Calu3 (cell line): ENCODE measurements at regions not wholly inside any gene's neighbourhood (a gene's known extent, or its start where the extent isn't known, plus 50 kb on each side); places are given as distances from the start of the nearest gene placed in this dataset.

Experiments
- BruUV-seq: library from RNA; stranded (reverse); fragments of 400-500 nt; replicated peaks from 2 replicates; lab custom pipeline; 2021; lab: Mats Ljungman, UMichigan
- CTCF ChIA-PET: fragments of 300-600 bp; sonication (Branson Sonifier 250); formaldehyde crosslinking; loops from one replicate; lab custom pipeline; 2022; ENCODE audit warnings: antibody characterized with exemption; lab: Charles Lee
- DNase-seq: peaks from one replicate; pipeline ENCODE4 v3.0.0; 2022
- H3K27ac Mint-ChIP-seq: one replicate; pipeline ENCODE4 v1.8.0; 2022; ENCODE audit warnings: mixed read lengths; ENCODE audit not compliant: unreplicated experiment
- H3K27me3 Mint-ChIP-seq: one replicate; pipeline ENCODE4 v1.8.0; 2022; ENCODE audit warnings: mixed read lengths; ENCODE audit not compliant: unreplicated experiment
- H3K36me3 Mint-ChIP-seq: one replicate; pipeline ENCODE4 v1.8.0; 2022; ENCODE audit warnings: mild to moderate bottlenecking, moderate library complexity, mixed read lengths; ENCODE audit not compliant: insufficient read depth, unreplicated experiment
- H3K4me1 Mint-ChIP-seq: one replicate; pipeline ENCODE4 v1.8.0; 2022; ENCODE audit warnings: mild to moderate bottlenecking, low read depth, mixed read lengths; ENCODE audit not compliant: unreplicated experiment
- H3K4me3 Mint-ChIP-seq: one replicate; pipeline ENCODE4 v1.8.0; 2022; ENCODE audit warnings: mild to moderate bottlenecking, low read depth, moderate library complexity, mixed read lengths; ENCODE audit not compliant: unreplicated experiment
- H3K9me3 Mint-ChIP-seq: one replicate; pipeline ENCODE4 v1.8.0; 2022; ENCODE audit warnings: low read depth, mixed read lengths; ENCODE audit not compliant: unreplicated experiment
- intact Hi-C: fragments of 100-400 bp; cut with micrococcal nuclease; formaldehyde crosslinking; loops from one replicate; pipeline ENCODE4 v1.10.0; 2022; ENCODE audit not compliant: unreplicated experiment
- TF ChIP-seq, protein P1 (sequence below): fragments of 200-600 bp; IDR thresholded peaks from one replicate; pipeline ENCODE4 v1.8.0; 2022; ENCODE audit warnings: antibody characterized with exemption; ENCODE audit not compliant: unreplicated experiment

DNA sequence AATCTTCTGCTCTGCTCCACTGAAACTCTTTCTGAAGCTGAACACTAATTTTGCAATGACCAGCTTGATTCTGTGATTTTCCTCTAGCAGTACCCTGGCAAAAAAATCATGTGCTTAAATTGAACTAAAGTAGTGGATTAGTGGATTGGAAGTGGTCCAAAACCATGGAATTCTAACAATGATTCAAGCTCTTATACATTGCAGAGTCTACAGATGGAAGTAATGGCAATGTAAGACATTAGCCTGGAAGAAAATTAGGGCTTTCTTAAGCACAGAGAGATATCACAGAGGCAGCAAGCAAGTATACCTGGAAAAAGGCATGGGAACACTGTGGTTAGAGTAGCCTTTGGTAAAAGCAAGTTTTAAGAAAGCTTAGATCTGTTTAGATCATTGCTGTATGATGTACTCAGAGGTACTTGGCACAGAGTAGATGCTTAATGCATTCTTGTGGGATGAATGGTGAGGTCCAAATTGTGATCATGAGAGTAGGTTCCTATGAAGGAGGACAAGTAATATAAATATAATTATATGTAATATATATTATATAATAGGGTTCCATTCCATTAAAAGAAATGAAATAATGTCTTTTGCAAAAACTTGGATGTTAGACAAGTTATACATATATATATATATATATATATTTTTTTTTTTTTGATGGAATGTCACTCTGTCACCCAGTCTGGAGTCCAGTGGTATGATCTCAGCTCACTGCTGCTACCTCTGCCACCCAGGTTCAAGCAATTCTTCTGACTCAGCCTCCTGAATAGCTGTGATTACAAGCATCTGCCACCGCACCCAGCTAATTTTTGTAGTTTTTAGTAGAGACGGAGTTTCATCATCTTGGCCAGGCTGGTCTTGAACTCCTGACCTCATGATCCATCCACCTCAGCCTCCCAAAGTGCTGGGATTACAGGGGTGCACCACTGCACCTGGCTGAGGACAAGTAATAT, 172.2 kb upstream of the SCN7A start:
- BruUV-seq = no TSS peak
- CTCF ChIA-PET = no interaction called here
- intact Hi-C loops = no loop called here
- DNase-seq = no peak
- Mint-ChIP-seq H3K27me3 (no peaks in the 10 kb centered on the region), H3K4me3 (no peak overlapping the region), H3K4me1 (no peaks in the 10 kb centered on the region), H3K9me3 (no peaks in the 10 kb centered on the region), H3K27ac (no peak overlapping the region), H3K36me3 (no peaks in the 10 kb centered on the region)
- TF ChIP-seq, protein P1, sequence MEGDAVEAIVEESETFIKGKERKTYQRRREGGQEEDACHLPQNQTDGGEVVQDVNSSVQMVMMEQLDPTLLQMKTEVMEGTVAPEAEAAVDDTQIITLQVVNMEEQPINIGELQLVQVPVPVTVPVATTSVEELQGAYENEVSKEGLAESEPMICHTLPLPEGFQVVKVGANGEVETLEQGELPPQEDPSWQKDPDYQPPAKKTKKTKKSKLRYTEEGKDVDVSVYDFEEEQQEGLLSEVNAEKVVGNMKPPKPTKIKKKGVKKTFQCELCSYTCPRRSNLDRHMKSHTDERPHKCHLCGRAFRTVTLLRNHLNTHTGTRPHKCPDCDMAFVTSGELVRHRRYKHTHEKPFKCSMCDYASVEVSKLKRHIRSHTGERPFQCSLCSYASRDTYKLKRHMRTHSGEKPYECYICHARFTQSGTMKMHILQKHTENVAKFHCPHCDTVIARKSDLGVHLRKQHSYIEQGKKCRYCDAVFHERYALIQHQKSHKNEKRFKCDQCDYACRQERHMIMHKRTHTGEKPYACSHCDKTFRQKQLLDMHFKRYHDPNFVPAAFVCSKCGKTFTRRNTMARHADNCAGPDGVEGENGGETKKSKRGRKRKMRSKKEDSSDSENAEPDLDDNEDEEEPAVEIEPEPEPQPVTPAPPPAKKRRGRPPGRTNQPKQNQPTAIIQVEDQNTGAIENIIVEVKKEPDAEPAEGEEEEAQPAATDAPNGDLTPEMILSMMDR = no peak

DNA sequence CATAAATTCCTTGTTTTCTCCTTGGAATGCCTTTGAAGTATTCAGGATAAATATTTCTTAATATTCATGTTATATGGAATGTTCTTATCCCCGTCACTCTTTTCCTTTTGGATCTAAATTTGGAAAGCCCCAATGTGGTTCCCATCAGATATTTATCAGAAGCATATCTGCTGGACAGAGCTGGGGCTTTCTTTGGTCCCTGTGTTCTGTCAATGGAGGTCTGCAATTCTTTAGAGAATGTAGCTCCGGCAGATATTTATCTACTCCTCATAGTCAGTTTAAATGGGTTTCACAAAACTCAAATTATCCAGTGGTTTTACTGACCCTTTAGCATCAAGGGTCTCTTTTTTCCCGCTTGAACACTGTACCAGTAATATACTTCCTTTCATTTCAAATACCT, 167.8 kb upstream of the SCN7A start:
- CTCF ChIA-PET = no interaction called here
- H3K27ac Mint-ChIP-seq = no peak overlapping the region
- no TSS peak for BruUV-seq
- H3K9me3 Mint-ChIP-seq = no peaks in the 10 kb centered on the region
- H3K27me3 Mint-ChIP-seq = no peaks in the 10 kb centered on the region
- TF ChIP-seq, protein P1 = no peak
- H3K4me1 Mint-ChIP-seq = no peaks in the 10 kb centered on the region
- no peaks in the 10 kb centered on the region for H3K36me3 Mint-ChIP-seq
- intact Hi-C loops = no loop called here
- H3K4me3 Mint-ChIP-seq = no peak overlapping the region
- no peak for DNase-seq

DNA sequence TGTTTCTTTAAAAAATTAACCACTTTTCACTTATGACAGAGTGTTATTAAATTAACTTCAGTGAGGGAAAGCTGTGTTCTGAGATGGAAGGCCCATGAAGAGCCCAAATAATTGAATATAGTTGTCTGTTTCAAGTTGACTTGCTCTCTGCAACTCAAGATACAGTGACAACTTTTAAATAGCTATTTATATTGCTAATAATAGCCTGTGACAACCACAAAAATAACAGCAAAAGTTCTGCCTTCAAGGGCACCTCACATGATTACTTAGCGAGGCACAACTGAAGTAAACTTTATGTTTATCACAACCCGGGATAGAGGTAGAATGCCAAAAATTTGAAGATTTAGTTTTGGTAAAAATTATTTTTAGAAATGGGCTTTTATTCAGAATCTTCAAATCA, 167.3 kb upstream of the SCN7A start:
- DNase-seq = no peak
- Mint-ChIP-seq H3K36me3 (no peaks in the 10 kb centered on the region), H3K27me3 (no peaks in the 10 kb centered on the region), H3K27ac (no peak overlapping the region), H3K9me3 (no peaks in the 10 kb centered on the region), H3K4me3 (no peak overlapping the region), H3K4me1 (no peaks in the 10 kb centered on the region)
- intact Hi-C loops = no loop called here
- TF ChIP-seq, protein P1 = no peak
- CTCF ChIA-PET = no interaction called here
- BruUV-seq = no TSS peak

DNA sequence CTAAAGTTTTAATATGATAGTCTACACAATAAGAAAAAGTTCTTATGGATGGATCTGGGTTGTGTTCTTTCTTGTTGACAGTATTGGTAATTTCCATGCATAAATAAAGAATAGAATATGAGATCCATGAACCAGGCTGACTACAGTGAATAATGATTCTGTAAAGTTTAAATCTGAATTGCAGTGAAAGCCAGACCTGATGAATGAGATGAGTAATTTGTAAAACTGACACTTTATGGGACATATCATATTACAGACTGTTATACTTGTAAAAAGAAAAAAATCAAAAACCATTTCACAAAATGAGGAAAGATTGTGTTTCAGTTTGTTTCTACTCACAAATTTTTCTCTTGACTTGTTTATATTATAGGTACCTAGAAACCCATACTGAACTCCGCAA, 164.9 kb upstream of the SCN7A start:
- intact Hi-C loops = no loop called here
- no peaks in the 10 kb centered on the region for H3K36me3 Mint-ChIP-seq
- no peak overlapping the region for H3K4me3 Mint-ChIP-seq

More for the DNA sequence above, 164.9 kb upstream of the SCN7A start:
- H3K27ac Mint-ChIP-seq = no peak overlapping the region
- no TSS peak for BruUV-seq
- no peaks in the 10 kb centered on the region for H3K27me3 Mint-ChIP-seq
- no peak for DNase-seq
- CTCF ChIA-PET = no interaction called here
- TF ChIP-seq, protein P1 = no peak
- no peaks in the 10 kb centered on the region for H3K9me3 Mint-ChIP-seq
- H3K4me1 Mint-ChIP-seq = peaks cover 9% of the 10 kb centered on the region
